ENCODE measurements at regions not wholly inside any gene's neighbourhood (a gene's known extent, or its start where the extent isn't known, plus 50 kb on each side); places are given as distances from the start of the nearest gene placed in this dataset.

- DNase-seq: no peak
- Histone ChIP-seq H3K4me3 (ENCODE audit: low read length) (no peak overlapping the region), H3K36me3 (ENCODE audit: control insufficient read depth, insufficient read depth, low read length) (no peaks in the 10 kb centered on the region), H3K9me3 (ENCODE audit: control insufficient read depth, insufficient read depth, low read length) (no peaks in the 10 kb centered on the region), H3K27ac (ENCODE audit: low read length) (no peak overlapping the region), H3K4me1 (ENCODE audit: control insufficient read depth, insufficient read depth, low read length) (no peaks in the 10 kb centered on the region), H3K27me3 (ENCODE audit: control insufficient read depth, insufficient read depth, low read length) (peaks cover 3% of the 10 kb centered on the region)
- no peak for ATAC-seq
- H3K4me3 Mint-ChIP-seq: no peak overlapping the region
- WGBS (ENCODE audit: insufficient coverage): 34% methylated on average over 10 of the region's 10 CpGs
- H3K27me3 Mint-ChIP-seq (ENCODE audit: low read depth in 2 of 2): peaks cover 35 to 52% of the 10 kb centered on the region in 2 donors
- no peak overlapping the region for H3K27ac Mint-ChIP-seq
- intact Hi-C loops (cut with micrococcal nuclease): no loop called here
- H3K36me3 Mint-ChIP-seq: no peaks in the 10 kb centered on the region
- no peaks in the 10 kb centered on the region for H3K4me1 Mint-ChIP-seq
- TF ChIP-seq CTCF (IDR thresholded peaks at IDR 0.05): no peak
- H3K9me3 Mint-ChIP-seq: no peaks in the 10 kb centered on the region
These were observed 136.2 kb upstream of the ZNF536 start for GRCh38 chr19:30235946-30236345.

DNA sequence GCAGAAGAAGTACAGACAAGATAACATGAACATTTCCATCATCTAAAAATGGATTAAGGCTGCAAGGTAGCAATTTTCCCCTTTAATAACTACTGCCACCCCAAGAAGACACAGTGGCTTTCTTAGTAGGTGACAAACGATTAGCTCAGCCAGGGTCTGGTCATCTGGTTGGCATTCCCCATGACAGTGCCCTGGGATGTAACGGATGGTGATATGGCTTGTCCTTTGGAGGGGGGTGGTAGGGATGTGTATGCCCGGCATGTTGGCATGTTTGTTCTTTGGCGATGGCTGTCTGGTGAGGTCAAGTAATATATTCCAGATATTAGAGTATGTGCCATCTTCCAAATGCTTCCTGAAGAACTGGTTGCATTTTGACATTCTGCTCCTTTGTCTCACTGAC lies 135.6 kb upstream of the ZNF536 start:
- H3K9me3 Mint-ChIP-seq: no peaks in the 10 kb centered on the region
- no peak for TF ChIP-seq CTCF (IDR thresholded peaks at IDR 0.05)
- 85% methylated on average over 4 of the region's 4 CpGs for WGBS (ENCODE audit: insufficient coverage)

DNA sequence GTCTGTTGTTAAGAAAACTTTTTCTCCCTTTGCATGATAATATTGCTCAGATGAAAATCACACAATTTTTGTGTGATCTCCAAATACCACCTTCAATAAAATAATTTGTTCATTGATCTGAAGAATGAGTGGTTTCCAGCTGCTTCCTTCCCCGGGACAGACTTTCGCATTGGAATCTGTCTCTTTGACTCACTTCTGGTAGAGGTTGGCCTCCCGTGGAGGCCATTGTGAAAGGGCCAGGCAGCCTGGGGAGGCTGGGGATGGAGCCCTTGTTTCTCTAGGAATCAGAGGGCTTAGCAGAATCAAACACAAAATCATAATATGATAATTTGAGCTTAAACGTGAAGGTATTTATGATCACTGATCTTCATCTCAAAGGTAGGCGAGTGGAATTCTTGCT lies 135.0 kb upstream of the ZNF536 start:
- H3K27me3 Mint-ChIP-seq (ENCODE audit: low read depth in 2 of 2): peaks cover 29 to 51% of the 10 kb centered on the region in 2 donors
- TF ChIP-seq CTCF (IDR thresholded peaks at IDR 0.05): no peak
- no peaks in the 10 kb centered on the region for H3K9me3 Mint-ChIP-seq
- Histone ChIP-seq H3K4me1 (ENCODE audit: control insufficient read depth, insufficient read depth, low read length) (no peaks in the 10 kb centered on the region), H3K27me3 (ENCODE audit: control insufficient read depth, insufficient read depth, low read length) (peaks cover 2% of the 10 kb centered on the region), H3K4me3 (ENCODE audit: low read length) (no peak overlapping the region), H3K27ac (ENCODE audit: low read length) (no peak overlapping the region), H3K36me3 (ENCODE audit: control insufficient read depth, insufficient read depth, low read length) (no peaks in the 10 kb centered on the region), H3K9me3 (ENCODE audit: control insufficient read depth, insufficient read depth, low read length) (no peaks in the 10 kb centered on the region)
- H3K4me1 Mint-ChIP-seq: no peaks in the 10 kb centered on the region
- intact Hi-C loops (cut with micrococcal nuclease): no loop called here
- ATAC-seq (no peak), DNase-seq (no peak)
- no peaks in the 10 kb centered on the region for H3K36me3 Mint-ChIP-seq
- no peak overlapping the region for H3K4me3 Mint-ChIP-seq
- no peak overlapping the region for H3K27ac Mint-ChIP-seq
- 80% methylated on average over 5 of the region's 5 CpGs for WGBS (ENCODE audit: insufficient coverage)

More for the DNA sequence above, 135.6 kb upstream of the ZNF536 start:
- Mint-ChIP-seq H3K4me1 (no peaks in the 10 kb centered on the region), H3K27me3 (ENCODE audit: low read depth in 2 of 2) (peaks cover 32 to 53% of the 10 kb centered on the region in 2 donors), H3K4me3 (no peak overlapping the region), H3K27ac (no peak overlapping the region), H3K36me3 (no peaks in the 10 kb centered on the region)
- H3K27ac ChIP-seq (ENCODE audit: low read length): no peak overlapping the region
- H3K36me3 ChIP-seq (ENCODE audit: control insufficient read depth, insufficient read depth, low read length): no peaks in the 10 kb centered on the region
- H3K4me1 ChIP-seq (ENCODE audit: control insufficient read depth, insufficient read depth, low read length): no peaks in the 10 kb centered on the region
- no peaks in the 10 kb centered on the region for H3K9me3 ChIP-seq (ENCODE audit: control insufficient read depth, insufficient read depth, low read length)
- intact Hi-C loops (cut with micrococcal nuclease): no loop called here
- peaks cover 3% of the 10 kb centered on the region for H3K27me3 ChIP-seq (ENCODE audit: control insufficient read depth, insufficient read depth, low read length)
- ATAC-seq (no peak), DNase-seq (no peak)
- H3K4me3 ChIP-seq (ENCODE audit: low read length): no peak overlapping the region

GRCh38 chr19:30240904-30241695 lies 131.1 kb upstream of the ZNF536 start:
- 89% methylated on average over 8 of the region's 9 CpGs for WGBS (ENCODE audit: insufficient coverage)
- Histone ChIP-seq H3K4me1 (ENCODE audit: control insufficient read depth, insufficient read depth, low read length) (no peaks in the 10 kb centered on the region), H3K27me3 (ENCODE audit: control insufficient read depth, insufficient read depth, low read length) (no peaks in the 10 kb centered on the region), H3K36me3 (ENCODE audit: control insufficient read depth, insufficient read depth, low read length) (no peaks in the 10 kb centered on the region), H3K9me3 (ENCODE audit: control insufficient read depth, insufficient read depth, low read length) (no peaks in the 10 kb centered on the region), H3K27ac (ENCODE audit: low read length) (no peak overlapping the region), H3K4me3 (ENCODE audit: low read length) (no peak overlapping the region)
- Mint-ChIP-seq H3K27me3 (ENCODE audit: low read depth in 2 of 2) (peaks cover 18 to 39% of the 10 kb centered on the region in 2 donors), H3K27ac (no peak overlapping the region), H3K9me3 (no peaks in the 10 kb centered on the region), H3K4me1 (no peaks in the 10 kb centered on the region), H3K36me3 (no peaks in the 10 kb centered on the region), H3K4me3 (no peak overlapping the region)
- ATAC-seq: no peak
- no peak for TF ChIP-seq CTCF (IDR thresholded peaks at IDR 0.05)
- intact Hi-C loops (cut with micrococcal nuclease): no loop called here
- DNase-seq: no peak
